Activated CD4-positive, alpha-beta T cell treated with anti-CD3 and anti-CD28 coated beads, Interleukin-2, amount 10 ng/mL, durations not matched to agents 24 days and 14 days (primary cell): ENCODE measurements at regions not wholly inside any gene's neighbourhood (a gene's known extent, or its start where the extent isn't known, plus 50 kb on each side); places are given as distances from the start of the nearest gene placed in this dataset.
A peak's percentile ranks its signal among the peaks of the same experiment; 100 is the strongest.

Experiments
- DNase-seq: peaks from one replicate; pipeline ENCODE4 v3.0.0; 2022
- H3K27ac Mint-ChIP-seq: one replicate; pipeline ENCODE4 v1.8.0; 2022; ENCODE audit warnings: mild to moderate bottlenecking, mixed read lengths
- H3K27me3 Mint-ChIP-seq: one replicate; pipeline ENCODE4 v1.8.0; 2022; ENCODE audit warnings: mixed read lengths
- H3K36me3 Mint-ChIP-seq: one replicate; pipeline ENCODE4 v1.8.0; 2022; ENCODE audit warnings: low read depth, mild to moderate bottlenecking, mixed read lengths
- H3K4me1 Mint-ChIP-seq: one replicate; pipeline ENCODE4 v1.8.0; 2021; ENCODE audit warnings: mixed read lengths
- H3K4me3 Mint-ChIP-seq: one replicate; pipeline ENCODE4 v1.8.0; 2022; ENCODE audit warnings: mild to moderate bottlenecking, moderate library complexity, mixed read lengths
- H3K9me3 Mint-ChIP-seq: one replicate; pipeline ENCODE4 v1.8.0; 2021; ENCODE audit warnings: mixed read lengths
- intact Hi-C: fragments of 100-400 bp; cut with micrococcal nuclease; formaldehyde crosslinking; loops from one replicate; pipeline ENCODE4 v1.15.1; 2023

DNA sequence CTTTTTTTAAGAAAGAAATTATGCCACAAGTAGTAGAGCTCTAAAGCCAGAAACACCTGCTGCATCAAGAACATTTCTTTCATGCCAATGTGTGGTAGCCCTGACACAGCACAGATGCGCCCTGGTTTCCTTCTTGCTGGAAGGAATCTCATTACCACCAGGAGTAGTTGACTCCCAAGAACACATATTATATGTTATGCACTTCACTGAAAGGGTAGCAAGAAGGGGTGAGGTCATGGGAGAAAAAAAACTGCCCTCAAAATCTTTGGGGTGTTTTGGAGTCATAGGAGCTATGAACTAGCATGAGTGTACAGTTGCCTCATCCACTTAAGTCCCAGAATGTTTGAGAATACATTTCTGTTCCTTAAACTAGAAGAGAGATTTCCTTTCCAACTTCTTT lies 185.8 kb upstream of the C1QTNF7 start:
- Mint-ChIP-seq H3K27ac (no peak overlapping the region), H3K36me3 (no peaks in the 10 kb centered on the region), H3K9me3 (no peaks in the 10 kb centered on the region), H3K4me3 (no peak overlapping the region), H3K4me1 (peaks cover 8% of the 10 kb centered on the region), H3K27me3 (peaks cover 2% of the 10 kb centered on the region)
- intact Hi-C loops, result no loop called here
- DNase-seq, result no peak

DNA sequence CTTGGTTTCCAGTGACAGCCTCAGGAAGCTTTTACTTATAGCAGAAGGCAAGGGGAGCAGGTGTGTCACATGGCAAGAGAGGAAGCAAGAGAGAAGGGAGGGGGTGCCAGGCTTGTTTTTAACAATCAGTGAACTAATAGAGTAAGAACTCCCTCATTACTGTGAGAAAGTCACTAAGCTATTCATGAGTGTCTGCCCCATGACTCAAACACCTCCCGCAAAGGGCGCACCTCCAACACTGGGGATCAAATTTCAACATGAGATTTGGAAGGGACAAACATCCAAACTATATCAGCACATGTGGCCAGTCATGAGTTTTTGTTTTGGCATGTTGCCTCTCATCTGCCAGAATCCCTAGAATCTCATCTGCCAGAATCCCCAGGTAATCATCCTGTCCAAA lies 183.5 kb upstream of the C1QTNF7 start:
- Mint-ChIP-seq H3K27me3 (no peaks in the 10 kb centered on the region), H3K4me3 (no peak overlapping the region), H3K4me1 (peaks cover 4% of the 10 kb centered on the region), H3K36me3 (no peaks in the 10 kb centered on the region), H3K27ac (no peak overlapping the region), H3K9me3 (no peaks in the 10 kb centered on the region)
- DNase-seq, result peak; percentile 49
- intact Hi-C loops, result no loop called here

DNA sequence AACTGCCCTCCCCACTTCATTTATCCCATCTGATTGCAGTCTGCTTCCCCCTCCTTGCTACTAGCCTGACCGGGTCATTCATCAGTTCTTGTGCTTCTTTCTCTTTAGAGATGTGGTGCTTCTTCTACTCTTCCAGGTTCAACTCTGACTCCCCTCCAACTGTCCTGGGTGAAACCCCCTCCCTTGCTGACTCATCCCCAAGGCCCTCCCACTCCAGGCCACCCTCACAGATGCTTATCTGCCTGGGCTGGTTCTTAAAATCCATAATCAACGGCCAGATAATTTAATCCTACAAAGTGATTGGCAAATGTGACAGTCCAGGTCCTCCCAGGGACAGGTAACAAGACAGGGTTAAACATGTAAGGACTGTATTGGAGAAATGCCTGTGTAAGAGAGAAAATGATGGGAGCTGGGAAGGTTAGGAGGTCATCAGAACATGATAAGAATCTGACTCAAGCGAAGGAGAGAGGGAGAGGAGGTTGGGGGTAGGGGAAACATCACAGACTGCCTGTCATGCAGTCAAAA lies 182.8 kb upstream of the C1QTNF7 start:
- H3K27me3 Mint-ChIP-seq, result no peaks in the 10 kb centered on the region
- intact Hi-C loops, result no loop called here
- no peak for DNase-seq
- no peaks in the 10 kb centered on the region for H3K36me3 Mint-ChIP-seq
- H3K9me3 Mint-ChIP-seq, result no peaks in the 10 kb centered on the region
- peaks cover 4% of the 10 kb centered on the region for H3K4me1 Mint-ChIP-seq
- no peak overlapping the region for H3K4me3 Mint-ChIP-seq
- H3K27ac Mint-ChIP-seq, result no peak overlapping the region

DNA sequence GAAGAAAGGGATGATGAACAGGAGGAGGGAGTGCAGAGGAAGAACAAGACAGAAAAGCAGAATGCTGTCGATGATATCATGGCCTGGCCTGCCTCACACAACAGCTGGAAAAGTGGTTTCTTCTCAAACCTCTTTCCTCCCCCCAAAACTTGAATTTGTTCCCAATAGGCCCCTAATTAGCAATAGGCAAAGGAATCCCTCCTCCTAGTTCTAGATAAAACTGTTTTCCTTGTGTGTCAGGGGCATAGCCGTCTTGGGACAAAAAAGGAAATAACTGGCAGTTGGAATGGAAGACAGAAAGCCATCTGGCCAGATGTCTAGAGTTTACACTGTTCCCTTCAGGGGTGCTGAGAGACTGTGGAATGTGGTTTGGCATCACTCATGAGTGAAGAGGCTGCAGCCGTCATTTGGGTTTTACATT lies 177.8 kb upstream of the C1QTNF7 start:
- DNase-seq, result peak; percentile 12
- no peak overlapping the region for H3K27ac Mint-ChIP-seq
- intact Hi-C loops, result no loop called here
- H3K36me3 Mint-ChIP-seq, result no peaks in the 10 kb centered on the region
- no peaks in the 10 kb centered on the region for H3K9me3 Mint-ChIP-seq
- peaks cover 1% of the 10 kb centered on the region for H3K4me1 Mint-ChIP-seq
- no peaks in the 10 kb centered on the region for H3K27me3 Mint-ChIP-seq
- no peak overlapping the region for H3K4me3 Mint-ChIP-seq

DNA sequence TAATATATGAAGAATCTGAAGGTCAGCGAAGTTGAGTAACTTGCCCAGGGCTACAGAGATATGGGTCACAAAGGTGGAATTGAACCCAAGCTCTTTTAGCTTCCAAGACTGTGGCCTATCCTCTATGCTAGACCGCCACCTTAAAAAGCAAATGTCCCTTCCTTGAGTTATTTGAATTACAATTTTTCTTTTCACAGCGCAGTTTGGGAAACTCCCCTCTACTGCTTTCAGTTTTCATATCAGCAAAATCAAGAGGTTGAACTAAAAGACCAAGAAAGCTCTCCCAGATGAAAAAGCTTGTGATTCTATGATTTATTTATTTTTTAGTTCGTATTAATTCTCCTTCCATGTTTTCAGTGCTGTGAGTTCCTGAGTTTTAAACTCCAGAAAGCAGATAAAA lies 174.5 kb upstream of the C1QTNF7 start:
- Mint-ChIP-seq H3K9me3 (no peaks in the 10 kb centered on the region), H3K4me3 (no peak overlapping the region), H3K27me3 (peaks cover 4% of the 10 kb centered on the region), H3K27ac (no peak overlapping the region), H3K36me3 (no peaks in the 10 kb centered on the region), H3K4me1 (no peaks in the 10 kb centered on the region)
- intact Hi-C loops, result no loop called here
- peak; percentile 47 for DNase-seq

DNA sequence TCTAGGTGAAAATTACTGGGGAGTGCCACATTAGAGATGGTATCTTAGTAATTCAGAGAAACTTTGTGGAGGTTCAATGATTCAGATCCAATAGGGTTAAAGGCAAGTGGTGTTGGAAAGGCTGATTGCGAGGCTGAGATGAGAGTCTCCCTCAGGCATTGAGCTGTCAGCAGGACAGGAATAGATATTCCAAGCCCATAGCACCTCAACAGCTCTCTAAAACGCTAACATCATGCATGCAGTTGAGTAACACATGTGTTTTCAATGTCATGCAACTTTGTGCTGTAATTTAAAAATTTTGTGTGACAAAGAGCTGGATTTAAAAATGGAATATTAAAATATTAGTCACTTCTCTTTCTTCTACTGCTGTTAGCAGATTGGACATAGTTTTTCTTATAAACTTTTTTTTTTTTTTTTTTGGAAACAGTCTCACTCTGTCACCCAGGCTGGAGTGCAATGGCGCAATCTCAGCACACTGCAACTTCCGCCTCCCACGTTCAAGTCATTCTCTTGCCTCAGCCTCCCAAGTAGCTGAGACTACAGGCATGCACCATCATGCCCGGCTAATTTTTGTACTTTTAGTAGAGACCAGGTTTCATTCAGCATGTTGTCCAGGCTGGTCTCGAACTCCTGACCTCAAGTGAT lies 173.5 kb upstream of the C1QTNF7 start:
- intact Hi-C loops, result no loop called here
- no peaks in the 10 kb centered on the region for H3K9me3 Mint-ChIP-seq
- peaks cover 4% of the 10 kb centered on the region for H3K27me3 Mint-ChIP-seq
- no peak overlapping the region for H3K4me3 Mint-ChIP-seq
- H3K27ac Mint-ChIP-seq, result no peak overlapping the region
- H3K4me1 Mint-ChIP-seq, result no peaks in the 10 kb centered on the region
- DNase-seq, result peak; percentile 32
- H3K36me3 Mint-ChIP-seq, result no peaks in the 10 kb centered on the region

DNA sequence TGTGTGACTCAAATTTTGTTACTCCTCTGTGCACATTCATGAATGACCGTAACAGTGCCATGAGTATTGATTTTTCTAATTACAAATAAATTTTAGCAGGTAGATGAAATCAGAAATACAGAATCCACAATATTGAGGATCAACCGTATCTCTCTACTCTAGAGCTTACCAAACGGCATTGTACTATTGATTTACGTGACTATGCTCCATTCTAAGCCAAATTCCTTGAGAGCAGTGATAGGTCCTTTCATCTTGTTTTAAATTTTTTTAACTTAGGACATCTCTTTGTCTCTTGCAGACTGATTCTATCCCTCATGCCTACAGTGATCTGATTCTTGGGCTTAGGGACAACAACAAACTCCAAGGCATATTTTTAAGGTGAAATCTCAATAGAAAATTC lies 172.3 kb upstream of the C1QTNF7 start:
- DNase-seq, result peak; percentile 2
- Mint-ChIP-seq H3K4me1 (no peaks in the 10 kb centered on the region), H3K9me3 (no peaks in the 10 kb centered on the region), H3K27ac (no peak overlapping the region), H3K4me3 (no peak overlapping the region), H3K27me3 (peaks cover 4% of the 10 kb centered on the region), H3K36me3 (no peaks in the 10 kb centered on the region)
- intact Hi-C loops, result no loop called here

DNA sequence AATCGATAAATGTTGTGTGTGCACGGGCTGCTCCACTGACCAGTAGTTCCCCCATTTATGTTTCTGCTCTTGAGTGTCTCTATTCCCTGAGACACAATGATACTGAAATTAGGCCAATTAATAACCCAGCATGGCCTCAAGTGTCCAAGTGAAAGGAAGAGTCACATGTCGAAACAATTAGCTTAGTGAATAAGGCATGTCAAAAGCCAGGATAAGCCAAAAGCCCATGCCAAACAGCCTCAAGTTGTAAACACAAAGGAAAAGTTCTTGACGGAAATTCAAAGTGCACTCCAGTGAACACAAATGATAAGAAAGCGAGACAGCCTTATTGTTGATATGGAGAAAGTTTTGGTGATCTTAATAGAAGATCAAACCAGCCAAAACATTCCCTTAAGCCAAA lies 167.1 kb upstream of the C1QTNF7 start:
- Mint-ChIP-seq H3K4me1 (no peaks in the 10 kb centered on the region), H3K9me3 (peaks cover 3% of the 10 kb centered on the region), H3K36me3 (no peaks in the 10 kb centered on the region), H3K27me3 (peaks cover 4% of the 10 kb centered on the region), H3K4me3 (no peak overlapping the region), H3K27ac (no peak overlapping the region)
- DNase-seq, result no peak
- intact Hi-C loops, result no loop called here

DNA sequence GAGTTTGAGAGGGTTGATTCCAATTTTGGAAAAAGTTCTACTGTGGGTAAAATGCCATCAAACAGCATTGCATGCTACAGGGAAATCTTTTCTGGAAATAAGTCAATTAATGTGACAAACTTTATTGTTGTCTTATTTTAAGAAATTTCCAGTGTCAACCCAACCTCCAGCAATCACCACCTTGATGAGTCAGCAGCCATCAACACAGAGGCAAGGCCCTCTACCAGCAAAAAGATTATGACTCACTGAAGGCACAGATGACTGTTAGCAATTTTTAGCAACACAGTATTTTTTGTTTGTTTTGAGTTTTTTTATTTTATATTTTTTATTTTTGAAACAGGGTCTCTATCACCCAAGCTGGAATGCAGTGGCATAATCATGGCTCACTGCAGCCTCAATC lies 165.4 kb upstream of the C1QTNF7 start:
- Mint-ChIP-seq H3K9me3 (peaks cover 7% of the 10 kb centered on the region), H3K27ac (no peak overlapping the region)
- DNase-seq, result no peak

DNA sequence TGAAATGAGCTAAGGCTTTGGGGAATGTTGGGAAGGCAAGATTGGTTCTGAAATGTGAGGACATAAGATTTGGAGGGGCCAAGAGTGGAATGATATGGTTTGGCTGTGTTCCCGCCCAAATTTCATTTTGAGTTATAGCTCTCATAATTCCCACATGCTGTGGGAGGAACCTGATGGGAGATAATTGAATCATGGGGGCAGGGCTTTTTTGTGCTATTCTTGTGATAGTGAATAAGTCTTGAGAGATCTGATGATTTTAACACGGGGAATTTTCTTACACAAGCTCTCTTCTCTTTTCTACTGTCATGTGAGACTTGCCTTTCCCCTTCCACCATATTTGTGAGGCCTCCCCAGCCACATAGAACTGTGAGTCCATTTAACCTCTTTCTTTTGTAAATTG lies 157.6 kb upstream of the C1QTNF7 start:
- intact Hi-C loops, result no loop called here
- no peaks in the 10 kb centered on the region for H3K36me3 Mint-ChIP-seq
- H3K27me3 Mint-ChIP-seq, result peaks cover 3% of the 10 kb centered on the region
- no peak overlapping the region for H3K4me3 Mint-ChIP-seq
- no peak overlapping the region for H3K27ac Mint-ChIP-seq
- no peak for DNase-seq
- peaks cover 23% of the 10 kb centered on the region for H3K9me3 Mint-ChIP-seq
- no peaks in the 10 kb centered on the region for H3K4me1 Mint-ChIP-seq

More for the DNA sequence above, 165.4 kb upstream of the C1QTNF7 start:
- intact Hi-C loops, result no loop called here
- peaks cover 2% of the 10 kb centered on the region for H3K27me3 Mint-ChIP-seq
- H3K4me3 Mint-ChIP-seq, result no peak overlapping the region
- no peaks in the 10 kb centered on the region for H3K36me3 Mint-ChIP-seq
- no peaks in the 10 kb centered on the region for H3K4me1 Mint-ChIP-seq

DNA sequence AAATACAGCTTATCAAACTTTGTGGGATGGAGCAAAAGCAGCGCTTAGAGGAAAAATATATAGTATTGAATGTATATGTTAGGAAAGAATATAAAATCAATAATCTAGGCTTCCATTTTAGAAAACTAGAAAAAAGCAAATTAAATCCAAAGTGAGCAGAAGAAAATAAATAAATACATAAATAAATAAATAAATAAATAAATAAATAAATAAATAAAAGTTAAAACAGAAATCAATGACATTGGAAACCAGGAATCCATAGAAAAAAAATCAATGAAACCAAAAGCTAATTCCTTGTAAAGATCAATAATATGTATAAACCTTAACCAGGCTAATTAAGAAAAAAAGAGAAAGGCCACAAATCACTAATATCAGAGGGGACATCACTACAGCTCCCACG lies 141.8 kb upstream of the C1QTNF7 start:
- Mint-ChIP-seq H3K36me3 (no peaks in the 10 kb centered on the region), H3K4me3 (no peak overlapping the region), H3K9me3 (no peaks in the 10 kb centered on the region), H3K27ac (no peak overlapping the region), H3K4me1 (no peaks in the 10 kb centered on the region), H3K27me3 (peaks cover under 1% of the 10 kb centered on the region)
- no peak for DNase-seq
- intact Hi-C loops, result no loop called here

DNA sequence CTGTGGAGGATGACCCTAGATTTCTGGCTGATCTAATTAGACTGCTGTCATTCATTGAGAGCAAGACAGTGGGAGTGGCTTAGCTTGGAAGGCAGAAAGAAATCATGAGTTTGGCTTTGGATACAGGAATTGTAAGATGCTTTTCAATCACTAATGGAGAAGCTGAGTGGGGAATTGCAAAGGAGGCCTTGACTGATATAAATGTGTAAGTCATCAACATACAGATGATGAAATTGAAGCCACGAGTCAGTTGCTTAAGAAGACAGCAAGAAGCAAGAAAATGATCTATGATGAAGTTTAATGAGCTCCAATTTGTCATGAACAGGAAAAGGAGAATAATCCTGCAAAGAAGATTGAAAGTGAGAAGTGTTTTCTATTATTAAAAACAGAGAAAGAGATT lies 136.7 kb upstream of the C1QTNF7 start:
- intact Hi-C loops, result no loop called here
- Mint-ChIP-seq H3K27ac (no peak overlapping the region), H3K4me1 (no peaks in the 10 kb centered on the region), H3K27me3 (peaks cover 3% of the 10 kb centered on the region), H3K9me3 (peaks cover 3% of the 10 kb centered on the region), H3K36me3 (no peaks in the 10 kb centered on the region), H3K4me3 (no peak overlapping the region)
- DNase-seq, result no peak

DNA sequence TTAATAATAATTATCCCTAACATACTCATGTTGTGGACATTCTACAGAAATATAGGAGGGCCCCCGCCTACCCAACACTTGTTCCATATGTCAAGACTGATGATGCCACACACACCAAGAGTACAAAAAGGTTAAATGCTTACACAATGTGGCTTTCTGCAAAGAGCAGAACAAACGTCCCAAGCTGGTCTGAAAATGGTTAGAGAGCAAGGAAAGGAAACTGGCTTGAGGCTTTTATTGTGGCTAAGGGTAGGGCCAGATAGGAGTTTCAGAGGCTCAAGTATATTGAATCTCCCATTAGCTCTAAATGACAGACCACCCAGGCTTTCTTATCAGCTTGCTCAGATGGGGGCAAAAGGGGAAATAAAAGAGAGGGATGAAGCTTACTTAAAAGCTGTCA lies 134.1 kb upstream of the C1QTNF7 start:
- no peaks in the 10 kb centered on the region for H3K36me3 Mint-ChIP-seq
- no peak overlapping the region for H3K4me3 Mint-ChIP-seq
- H3K27me3 Mint-ChIP-seq, result peaks cover 3% of the 10 kb centered on the region
- H3K4me1 Mint-ChIP-seq, result no peaks in the 10 kb centered on the region
- intact Hi-C loops, result no loop called here
- peaks cover 3% of the 10 kb centered on the region for H3K9me3 Mint-ChIP-seq
- no peak overlapping the region for H3K27ac Mint-ChIP-seq
- DNase-seq, result no peak

DNA sequence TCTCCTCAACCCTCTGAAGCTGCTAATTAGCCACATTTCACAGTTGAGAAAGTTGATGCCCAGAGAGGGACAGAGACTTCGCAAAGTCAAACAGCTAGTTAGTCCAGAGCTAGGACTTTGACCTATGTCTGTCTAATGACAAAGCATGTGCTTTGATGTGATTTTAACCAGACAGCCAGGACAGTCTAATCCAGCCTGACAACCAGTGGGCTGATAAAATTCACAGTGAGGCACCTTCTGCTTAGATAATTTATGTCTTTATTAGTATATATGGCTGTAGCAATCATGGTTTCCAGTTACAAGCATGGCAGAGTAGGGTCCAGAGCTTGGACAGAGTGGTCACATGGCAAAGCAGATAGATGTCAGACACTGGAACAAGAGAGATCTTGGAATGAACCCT lies 133.6 kb upstream of the C1QTNF7 start:
- H3K9me3 Mint-ChIP-seq, result peaks cover 3% of the 10 kb centered on the region
- intact Hi-C loops, result no loop called here
- peaks cover 3% of the 10 kb centered on the region for H3K27me3 Mint-ChIP-seq
- DNase-seq, result peak; percentile 31
- no peaks in the 10 kb centered on the region for H3K36me3 Mint-ChIP-seq
- no peaks in the 10 kb centered on the region for H3K4me1 Mint-ChIP-seq
- H3K4me3 Mint-ChIP-seq, result no peak overlapping the region
- H3K27ac Mint-ChIP-seq, result no peak overlapping the region

DNA sequence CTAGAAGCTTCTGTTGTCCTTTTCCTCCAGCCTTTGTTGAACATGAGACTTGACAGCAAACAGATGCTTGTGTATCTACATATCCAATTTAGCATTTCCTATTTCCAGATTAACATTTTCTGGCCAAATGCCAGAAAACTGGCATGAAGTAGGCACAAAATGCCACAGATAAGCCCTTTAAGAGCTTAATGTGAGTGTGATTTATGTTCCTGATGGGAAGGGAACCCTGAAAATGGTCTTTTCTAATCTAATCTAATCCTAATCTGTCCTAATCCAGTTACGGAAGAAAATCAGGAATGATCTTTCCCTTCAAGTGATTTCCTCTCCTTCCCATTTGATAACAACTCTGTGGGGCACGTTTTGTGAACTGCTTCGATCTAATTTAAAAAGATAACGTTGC lies 133.0 kb upstream of the C1QTNF7 start:
- Mint-ChIP-seq H3K9me3 (peaks cover 3% of the 10 kb centered on the region), H3K36me3 (no peaks in the 10 kb centered on the region), H3K4me1 (no peaks in the 10 kb centered on the region), H3K27ac (no peak overlapping the region), H3K27me3 (peaks cover 3% of the 10 kb centered on the region), H3K4me3 (no peak overlapping the region)
- intact Hi-C loops, result no loop called here
- no peak for DNase-seq
